ENCODE measurements at regions not wholly inside any gene's neighbourhood (a gene's known extent, or its start where the extent isn't known, plus 50 kb on each side); places are given as distances from the start of the nearest gene placed in this dataset.
"Not testable (repeated sequence)": the region's sequence is repeated elsewhere in the genome, so short reads cannot be mapped to it uniquely, and the experiment has no call there.

DNA sequence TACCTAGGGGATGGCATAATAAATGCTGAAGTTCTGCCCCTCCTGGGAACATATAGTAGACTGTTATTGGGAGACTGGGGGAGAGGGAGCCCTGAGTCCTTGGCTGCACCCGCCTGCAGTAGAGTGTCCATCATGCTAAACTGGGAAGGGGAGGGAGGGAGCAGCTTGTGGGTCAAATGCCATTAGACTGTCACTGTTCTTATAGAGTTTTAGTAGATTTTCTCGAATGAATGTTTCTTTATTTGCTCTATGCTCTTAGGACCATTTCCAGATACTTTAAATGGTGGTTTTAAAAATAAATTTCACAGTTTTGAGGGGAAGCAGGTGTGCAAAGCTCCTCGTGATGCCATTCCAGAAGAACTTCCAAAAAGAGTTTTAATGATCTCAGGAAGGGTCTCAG lies 111.6 kb upstream of the USP9X start:
- ATAC-seq (replicated peaks; ENCODE audit: extremely low read depth, poor library complexity, severe bottlenecking) (no peak), DNase-seq (ENCODE audit: low spot score in 2 of 2) (no peak)
- Mint-ChIP-seq H3K27me3 (no peaks in the 10 kb centered on the region), H3K36me3 (ENCODE audit: insufficient read depth) (no peaks in the 10 kb centered on the region), H3K4me3 (no peak overlapping the region), H3K9me3 (no peaks in the 10 kb centered on the region), H3K27ac (ENCODE audit: low read depth) (no peak overlapping the region), H3K4me1 (peaks cover 4% of the 10 kb centered on the region)

DNA sequence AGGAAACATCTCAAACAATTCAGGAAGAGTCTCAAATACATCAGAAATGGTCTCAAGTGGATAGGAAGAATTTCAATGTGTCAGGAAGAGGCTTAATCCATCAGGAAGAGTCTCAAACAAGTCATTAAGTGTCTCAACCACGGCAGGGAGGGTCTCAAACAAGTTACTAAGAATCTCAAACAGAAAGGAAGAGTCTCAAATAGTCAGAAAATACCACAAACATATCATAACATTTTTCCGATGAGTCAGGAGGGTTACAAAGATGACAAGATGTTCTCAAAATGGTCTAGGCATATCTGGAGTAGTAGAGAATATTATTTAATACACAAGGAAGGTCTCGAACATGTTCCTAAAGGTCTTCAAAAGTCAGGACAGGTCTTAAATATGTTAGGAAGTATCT lies 109.3 kb upstream of the USP9X start:
- H3K36me3 Mint-ChIP-seq (ENCODE audit: insufficient read depth), result no peaks in the 10 kb centered on the region

DNA sequence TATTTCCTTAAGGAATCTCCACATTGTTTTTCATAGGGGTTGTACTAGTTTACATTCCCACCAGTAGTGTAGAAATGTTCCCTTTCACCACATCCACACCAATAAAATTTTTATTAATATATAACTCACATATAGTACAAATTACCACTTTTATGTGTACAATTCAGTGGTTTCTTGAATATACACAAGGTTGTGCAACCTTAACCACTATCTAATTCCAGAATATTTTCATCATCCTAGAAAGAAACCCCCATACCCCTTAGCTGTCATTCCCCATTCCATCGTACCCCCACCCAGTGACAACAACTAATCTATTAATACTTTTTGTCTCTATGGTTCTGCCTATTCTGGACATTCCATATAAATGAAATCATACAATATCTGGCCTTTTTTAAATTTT lies 108.3 kb upstream of the USP9X start:
- H3K27me3 Mint-ChIP-seq, result no peaks in the 10 kb centered on the region
- H3K36me3 Mint-ChIP-seq (ENCODE audit: insufficient read depth), result no peaks in the 10 kb centered on the region
- ATAC-seq (replicated peaks; ENCODE audit: extremely low read depth, poor library complexity, severe bottlenecking) (no peak), DNase-seq (ENCODE audit: low spot score in 2 of 2) (no peak)
- H3K9me3 Mint-ChIP-seq, result no peaks in the 10 kb centered on the region
- H3K27ac Mint-ChIP-seq (ENCODE audit: low read depth), result no peak overlapping the region
- H3K4me3 Mint-ChIP-seq, result no peak overlapping the region
- no peaks in the 10 kb centered on the region for H3K4me1 Mint-ChIP-seq

More for the DNA sequence above, 109.3 kb upstream of the USP9X start:
- Mint-ChIP-seq H3K4me3 (no peak overlapping the region), H3K9me3 (no peaks in the 10 kb centered on the region), H3K4me1 (no peaks in the 10 kb centered on the region), H3K27ac (ENCODE audit: low read depth) (no peak overlapping the region), H3K27me3 (no peaks in the 10 kb centered on the region)
- ATAC-seq (replicated peaks; ENCODE audit: extremely low read depth, poor library complexity, severe bottlenecking) (no peak), DNase-seq (ENCODE audit: low spot score in 2 of 2) (no peak)

DNA sequence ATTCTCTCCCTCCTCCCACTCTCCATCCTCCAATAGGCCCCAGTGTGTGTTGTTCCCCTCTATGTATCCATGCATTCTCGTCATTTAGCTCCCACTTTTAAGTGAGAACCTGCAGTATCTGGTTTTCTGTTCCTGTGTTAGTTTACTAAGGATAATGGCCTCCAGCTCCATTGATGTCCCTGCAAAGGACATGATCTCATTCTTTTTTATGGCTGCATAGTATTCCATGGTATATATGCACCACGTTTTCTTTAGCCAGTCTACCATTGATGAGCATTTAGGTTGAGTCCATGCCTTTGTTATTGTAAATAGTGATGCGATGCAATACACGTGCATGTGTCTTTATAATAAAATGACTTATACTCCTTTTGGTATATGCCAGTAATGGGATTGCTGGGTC lies 100.3 kb upstream of the USP9X start:
- Mint-ChIP-seq H3K27ac (ENCODE audit: low read depth) (no peak overlapping the region), H3K9me3 (no peaks in the 10 kb centered on the region), H3K4me3 (no peak overlapping the region), H3K4me1 (no peaks in the 10 kb centered on the region), H3K36me3 (ENCODE audit: insufficient read depth) (no peaks in the 10 kb centered on the region), H3K27me3 (no peaks in the 10 kb centered on the region)
- ATAC-seq (replicated peaks; ENCODE audit: extremely low read depth, poor library complexity, severe bottlenecking) (no peak), DNase-seq (ENCODE audit: low spot score in 2 of 2) (no peak)

DNA sequence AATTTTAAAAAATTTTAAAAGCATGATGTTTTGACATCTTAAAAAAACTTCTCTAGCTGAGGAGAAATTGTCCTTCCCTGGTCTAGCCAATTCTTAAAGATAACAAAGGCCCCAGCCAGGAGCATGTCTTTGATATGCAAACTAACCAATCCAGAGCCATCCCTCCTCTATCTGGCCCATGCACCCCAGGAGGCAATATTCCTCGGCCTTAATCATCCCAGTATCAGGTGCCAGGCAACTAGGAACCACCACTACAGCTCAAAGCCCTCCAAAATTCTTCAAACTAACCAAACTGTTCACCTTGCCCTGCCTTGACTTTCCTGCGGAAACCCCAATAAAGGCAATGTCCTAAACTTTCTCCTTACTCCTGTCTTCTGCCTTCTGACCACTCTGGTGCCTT lies 97.8 kb upstream of the USP9X start:
- Mint-ChIP-seq H3K4me3 (no peak overlapping the region), H3K27me3 (no peaks in the 10 kb centered on the region), H3K36me3 (ENCODE audit: insufficient read depth) (no peaks in the 10 kb centered on the region), H3K27ac (ENCODE audit: low read depth) (no peak overlapping the region), H3K9me3 (no peaks in the 10 kb centered on the region), H3K4me1 (no peaks in the 10 kb centered on the region)
- DNase-seq (ENCODE audit: low spot score in 2 of 2) (no peak), ATAC-seq (replicated peaks; ENCODE audit: extremely low read depth, poor library complexity, severe bottlenecking) (no peak)

DNA sequence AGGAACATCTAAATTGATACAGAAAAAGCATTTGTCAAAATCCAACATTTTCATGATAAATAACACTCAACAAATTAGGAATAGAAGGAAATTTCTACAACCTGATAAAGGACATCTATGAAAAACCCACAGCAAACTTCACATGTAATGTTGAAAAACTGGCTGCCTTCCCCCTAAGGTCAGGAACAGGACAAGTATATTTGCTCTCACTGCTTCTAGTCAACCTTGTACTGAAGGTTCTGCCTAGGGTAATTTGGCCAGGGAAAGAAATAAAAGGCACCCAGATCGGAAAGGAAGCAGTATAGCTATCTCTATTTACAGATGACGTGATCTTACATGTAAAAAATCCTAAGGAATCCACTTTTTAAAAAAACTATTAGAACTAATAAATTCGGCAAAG lies 97.1 kb upstream of the USP9X start:
- Mint-ChIP-seq H3K27me3 (no peaks in the 10 kb centered on the region), H3K9me3 (no peaks in the 10 kb centered on the region), H3K36me3 (ENCODE audit: insufficient read depth) (no peaks in the 10 kb centered on the region)

DNA sequence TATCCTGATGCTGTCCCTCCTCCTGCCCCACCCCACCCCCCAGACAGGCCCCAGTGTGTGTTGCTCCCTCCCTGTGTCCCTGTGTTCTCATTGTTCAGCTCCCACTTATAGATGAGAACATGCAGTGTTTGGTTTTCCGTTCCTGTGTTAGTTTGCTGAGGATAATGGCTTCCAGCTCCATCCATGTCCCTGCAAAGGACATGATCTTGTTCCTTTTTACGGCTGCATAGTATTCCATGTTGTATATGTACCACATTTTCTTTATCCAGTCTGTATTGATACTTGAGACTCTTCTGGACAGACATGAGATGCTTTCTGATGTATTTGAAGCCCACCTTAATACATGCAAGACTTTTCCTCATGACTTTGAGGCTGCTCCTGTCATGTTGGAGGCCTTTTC lies 91.8 kb upstream of the USP9X start:
- H3K27ac Mint-ChIP-seq (ENCODE audit: low read depth); H3K4me1 Mint-ChIP-seq; H3K4me3 Mint-ChIP-seq; ATAC-seq (replicated peaks; ENCODE audit: extremely low read depth, poor library complexity, severe bottlenecking); H3K36me3 Mint-ChIP-seq (ENCODE audit: insufficient read depth); H3K27me3 Mint-ChIP-seq; DNase-seq (ENCODE audit: low spot score in 2 of 2); H3K9me3 Mint-ChIP-seq: not testable (repeated sequence)

More for the DNA sequence above, 97.1 kb upstream of the USP9X start:
- no peak for DNase-seq (ENCODE audit: low spot score in 2 of 2)
- Mint-ChIP-seq H3K27ac (ENCODE audit: low read depth) (no peak overlapping the region), H3K4me3 (no peak overlapping the region), H3K4me1 (no peaks in the 10 kb centered on the region)
- no peak for ATAC-seq (replicated peaks; ENCODE audit: extremely low read depth, poor library complexity, severe bottlenecking)

DNA sequence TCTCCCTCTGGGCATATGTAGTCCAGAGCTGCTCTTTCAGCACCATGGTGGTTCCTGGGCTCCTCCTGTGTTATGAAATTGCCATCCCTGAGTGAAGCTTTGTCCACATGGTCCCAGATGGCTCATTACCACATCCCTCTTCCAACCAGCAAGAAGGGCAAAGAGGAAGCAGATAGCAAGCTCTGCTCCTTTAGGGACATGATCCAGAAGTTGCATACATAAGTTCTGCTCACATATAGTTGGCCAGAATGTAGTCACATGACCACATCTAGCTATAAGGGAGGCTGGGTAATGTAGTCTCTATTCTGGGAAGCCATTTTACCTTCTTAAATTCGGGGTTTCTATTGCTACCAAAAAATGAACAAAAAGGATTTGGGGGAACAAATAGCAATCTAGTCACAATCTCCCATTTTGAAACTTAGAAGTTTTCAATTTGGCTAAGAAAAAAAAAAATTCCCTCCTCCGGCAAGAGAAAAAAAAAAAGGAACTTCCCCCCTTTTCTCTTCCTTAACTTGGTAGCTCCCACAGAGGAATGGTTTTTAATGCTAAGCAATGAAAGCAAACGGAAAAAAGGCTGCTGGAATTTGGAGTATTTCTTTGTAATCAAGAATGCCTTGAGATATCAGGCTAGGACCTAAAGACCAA lies 88.2 kb upstream of the USP9X start:
- no peak for DNase-seq (ENCODE audit: low spot score in 2 of 2)
- Mint-ChIP-seq H3K36me3 (ENCODE audit: insufficient read depth) (no peaks in the 10 kb centered on the region), H3K4me1 (no peaks in the 10 kb centered on the region), H3K9me3 (no peaks in the 10 kb centered on the region), H3K27ac (ENCODE audit: low read depth) (no peak overlapping the region), H3K4me3 (no peak overlapping the region), H3K27me3 (no peaks in the 10 kb centered on the region)
- ATAC-seq (replicated peaks; ENCODE audit: extremely low read depth, poor library complexity, severe bottlenecking), result no peak

DNA sequence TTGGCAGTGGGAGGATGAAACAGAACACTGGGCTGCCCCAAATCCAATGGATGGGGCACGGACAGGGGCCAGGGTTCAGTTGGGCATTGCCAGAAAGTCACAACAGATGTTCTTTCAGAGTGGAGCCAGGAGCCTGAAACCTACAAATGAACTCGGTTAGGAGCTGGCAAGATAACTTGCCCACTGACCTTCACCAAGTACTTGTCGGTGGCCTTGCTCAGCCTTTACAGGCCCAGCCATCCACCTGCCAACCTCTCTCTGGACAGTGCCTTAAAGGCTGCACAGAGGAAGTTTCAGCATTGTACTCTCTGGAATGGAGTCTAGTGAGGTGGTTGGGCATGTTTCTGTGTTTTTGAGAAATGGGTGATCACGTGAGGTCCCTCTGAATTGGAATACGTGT lies 87.1 kb upstream of the USP9X start:
- ATAC-seq (replicated peaks; ENCODE audit: extremely low read depth, poor library complexity, severe bottlenecking) (no peak), DNase-seq (ENCODE audit: low spot score in 2 of 2) (no peak)
- Mint-ChIP-seq H3K9me3 (no peaks in the 10 kb centered on the region), H3K36me3 (ENCODE audit: insufficient read depth) (no peaks in the 10 kb centered on the region), H3K4me3 (no peak overlapping the region), H3K4me1 (no peaks in the 10 kb centered on the region), H3K27ac (ENCODE audit: low read depth) (no peak overlapping the region), H3K27me3 (no peaks in the 10 kb centered on the region)

DNA sequence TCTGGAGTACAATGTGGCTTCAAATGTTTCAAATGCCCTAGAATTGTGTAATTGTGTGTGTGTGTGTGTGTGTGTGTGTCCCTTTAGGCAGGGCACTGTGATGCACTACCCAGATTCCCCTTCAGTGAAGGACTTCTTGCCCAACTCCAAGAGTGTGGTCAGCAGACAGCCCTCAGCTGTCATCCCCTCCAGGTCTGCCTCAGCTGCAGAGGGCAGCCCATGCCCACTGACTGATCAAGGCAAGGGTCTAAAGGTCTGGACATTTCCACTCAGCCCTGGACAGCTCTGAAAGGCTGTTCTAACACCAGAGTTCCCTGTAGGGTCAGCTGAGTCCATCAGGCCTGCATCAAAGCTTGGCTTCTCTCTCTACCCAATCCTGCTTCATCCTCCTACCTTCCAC lies 83.9 kb upstream of the USP9X start:
- ATAC-seq (replicated peaks; ENCODE audit: extremely low read depth, poor library complexity, severe bottlenecking) (no peak), DNase-seq (ENCODE audit: low spot score in 2 of 2) (no peak)
- H3K36me3 Mint-ChIP-seq (ENCODE audit: insufficient read depth), result no peaks in the 10 kb centered on the region
- no peak overlapping the region for H3K27ac Mint-ChIP-seq (ENCODE audit: low read depth)
- peaks cover 4% of the 10 kb centered on the region for H3K4me1 Mint-ChIP-seq
- H3K9me3 Mint-ChIP-seq, result no peaks in the 10 kb centered on the region
- H3K4me3 Mint-ChIP-seq, result no peak overlapping the region
- no peaks in the 10 kb centered on the region for H3K27me3 Mint-ChIP-seq

DNA sequence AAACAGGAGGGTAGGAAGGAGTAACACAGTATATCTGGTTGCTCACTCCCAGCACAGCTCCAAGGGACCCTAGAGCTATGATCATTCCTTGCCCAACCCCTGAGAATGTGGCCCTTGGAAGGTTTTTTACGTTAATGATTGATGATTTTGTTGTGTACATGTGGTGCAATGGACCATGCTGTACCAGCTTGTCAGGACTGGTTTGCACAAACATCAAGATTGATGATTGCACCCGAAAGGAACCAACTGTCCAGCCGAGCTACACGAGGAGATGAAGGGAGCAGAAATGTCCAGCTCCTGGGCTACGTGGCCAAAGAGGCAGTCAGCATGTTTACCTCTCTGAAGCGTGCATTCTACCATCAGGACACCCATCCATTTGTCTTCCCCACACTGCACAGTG lies 83.2 kb upstream of the USP9X start:
- ATAC-seq (replicated peaks; ENCODE audit: extremely low read depth, poor library complexity, severe bottlenecking) (no peak), DNase-seq (ENCODE audit: low spot score in 2 of 2) (no peak)
- no peaks in the 10 kb centered on the region for H3K27me3 Mint-ChIP-seq
- H3K27ac Mint-ChIP-seq (ENCODE audit: low read depth), result no peak overlapping the region
- H3K4me3 Mint-ChIP-seq, result no peak overlapping the region
- peaks cover 4% of the 10 kb centered on the region for H3K4me1 Mint-ChIP-seq
- no peaks in the 10 kb centered on the region for H3K36me3 Mint-ChIP-seq (ENCODE audit: insufficient read depth)
- no peaks in the 10 kb centered on the region for H3K9me3 Mint-ChIP-seq

DNA sequence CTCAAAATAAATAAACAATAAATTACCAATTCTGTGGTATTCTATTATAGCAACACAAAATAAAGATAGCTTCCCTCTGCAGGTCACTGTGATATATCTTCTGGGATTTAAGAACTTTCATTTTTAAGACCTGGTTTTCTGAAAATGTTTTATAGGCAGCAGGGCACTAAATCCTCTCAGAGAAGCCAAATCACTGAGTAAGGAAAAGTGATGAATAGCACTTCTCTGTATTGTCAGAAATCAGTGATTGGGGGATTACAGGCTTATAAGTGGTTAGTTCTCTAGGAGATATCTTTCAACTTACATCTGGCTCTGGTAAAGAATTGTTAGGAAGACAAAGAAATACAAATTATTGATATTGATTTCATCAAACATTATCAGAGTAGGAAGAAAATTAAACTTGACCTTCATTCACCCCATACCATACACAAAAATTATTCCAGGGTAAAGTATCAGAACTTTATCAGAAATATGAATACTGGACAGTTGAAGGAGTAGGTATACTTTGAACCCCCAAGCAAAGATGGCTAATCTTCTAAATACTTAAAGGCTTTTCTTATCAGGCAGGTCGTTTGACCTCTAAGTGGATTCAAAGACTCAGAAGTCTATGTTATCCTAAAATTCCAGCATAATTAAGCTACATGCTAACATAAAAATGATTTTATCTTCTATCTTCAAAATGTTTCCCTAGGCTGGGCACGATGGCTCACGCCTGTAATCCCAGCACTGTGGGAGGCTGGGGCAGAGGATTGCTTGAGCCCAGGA lies 81.6 kb upstream of the USP9X start:
- H3K36me3 Mint-ChIP-seq (ENCODE audit: insufficient read depth), result no peaks in the 10 kb centered on the region
- no peaks in the 10 kb centered on the region for H3K9me3 Mint-ChIP-seq
- H3K27me3 Mint-ChIP-seq, result no peaks in the 10 kb centered on the region
- DNase-seq (ENCODE audit: low spot score in 2 of 2) (no peak), ATAC-seq (replicated peaks; ENCODE audit: extremely low read depth, poor library complexity, severe bottlenecking) (no peak)
- peaks cover 4% of the 10 kb centered on the region for H3K4me1 Mint-ChIP-seq
- no peak overlapping the region for H3K4me3 Mint-ChIP-seq
- no peak overlapping the region for H3K27ac Mint-ChIP-seq (ENCODE audit: low read depth)

DNA sequence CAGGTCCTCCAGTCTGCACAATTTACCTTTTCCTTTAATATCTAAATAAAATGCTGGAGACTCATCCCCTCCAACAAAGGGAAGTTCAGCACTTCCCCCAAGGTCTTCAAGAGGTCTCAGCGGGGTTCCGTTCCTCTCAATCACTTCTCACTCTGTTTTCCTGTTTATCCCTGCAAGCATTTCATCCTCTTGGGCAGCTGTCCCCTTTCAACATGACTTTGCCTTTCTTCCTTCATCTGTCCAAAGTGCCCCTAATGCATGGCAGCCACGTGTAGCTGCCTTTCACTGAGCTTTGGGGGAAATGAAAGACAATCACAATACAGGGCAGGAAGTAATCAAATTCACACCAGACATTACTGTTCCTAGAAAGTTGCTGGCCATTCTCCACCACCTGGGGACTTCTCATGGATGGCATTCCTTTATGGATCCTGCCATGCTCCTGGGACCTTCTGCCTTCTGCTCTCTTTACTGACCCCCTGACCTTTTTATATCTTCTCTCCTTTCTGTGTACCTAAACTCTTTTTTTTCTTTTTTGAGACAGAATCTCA lies 79.7 kb upstream of the USP9X start:
- DNase-seq (ENCODE audit: low spot score in 2 of 2) (no peak), ATAC-seq (replicated peaks; ENCODE audit: extremely low read depth, poor library complexity, severe bottlenecking) (no peak)
- Mint-ChIP-seq H3K4me1 (peaks cover 6% of the 10 kb centered on the region), H3K9me3 (no peaks in the 10 kb centered on the region), H3K27ac (ENCODE audit: low read depth) (no peak overlapping the region), H3K27me3 (no peaks in the 10 kb centered on the region), H3K4me3 (no peak overlapping the region), H3K36me3 (ENCODE audit: insufficient read depth) (peaks cover 3% of the 10 kb centered on the region)

All from central memory CD8-positive, alpha-beta T cell (primary cell).